ENCODE measurements at regions not wholly inside any gene's neighbourhood (a gene's known extent, or its start where the extent isn't known, plus 50 kb on each side); places are given as distances from the start of the nearest gene placed in this dataset.

DNA sequence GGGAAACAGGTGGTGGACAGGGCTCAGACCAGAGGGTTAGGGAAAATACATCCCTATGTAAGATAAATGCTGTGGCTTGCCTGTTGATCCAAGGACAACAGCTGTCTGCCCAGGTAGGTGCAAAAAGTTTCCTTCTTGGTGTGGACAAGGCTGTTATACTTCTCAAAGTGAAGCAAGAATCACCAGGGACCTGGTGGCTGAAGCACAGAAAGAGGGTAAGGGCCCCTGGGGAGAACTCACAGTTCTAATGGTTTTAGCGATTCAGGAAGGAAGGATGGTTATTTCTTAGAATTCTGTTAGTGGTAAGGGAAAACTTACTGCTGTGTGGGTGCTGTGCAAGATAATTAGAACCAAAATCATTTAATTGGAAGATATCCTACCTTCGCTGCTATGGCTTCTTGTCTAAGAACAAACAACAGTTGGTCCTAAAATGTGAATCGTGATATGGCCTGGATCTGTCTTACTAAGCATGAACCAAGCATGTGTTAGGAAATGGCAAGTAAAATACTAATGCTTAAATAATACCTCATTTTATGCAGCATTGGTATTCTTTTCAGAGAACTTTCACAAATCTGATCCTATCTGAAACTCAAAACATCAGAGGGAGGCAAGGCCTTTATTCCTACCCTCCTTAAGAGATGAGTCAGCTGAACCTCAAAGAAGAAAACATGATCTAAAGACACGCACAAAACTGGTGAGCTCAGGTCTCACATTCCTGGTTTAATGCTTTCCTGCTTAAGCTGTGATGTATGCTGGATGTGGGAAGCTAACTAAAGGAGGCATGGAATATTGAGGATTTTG is 159.2 kb upstream of the THUMPD2 start:
- TF ChIP-seq, protein P1, sequence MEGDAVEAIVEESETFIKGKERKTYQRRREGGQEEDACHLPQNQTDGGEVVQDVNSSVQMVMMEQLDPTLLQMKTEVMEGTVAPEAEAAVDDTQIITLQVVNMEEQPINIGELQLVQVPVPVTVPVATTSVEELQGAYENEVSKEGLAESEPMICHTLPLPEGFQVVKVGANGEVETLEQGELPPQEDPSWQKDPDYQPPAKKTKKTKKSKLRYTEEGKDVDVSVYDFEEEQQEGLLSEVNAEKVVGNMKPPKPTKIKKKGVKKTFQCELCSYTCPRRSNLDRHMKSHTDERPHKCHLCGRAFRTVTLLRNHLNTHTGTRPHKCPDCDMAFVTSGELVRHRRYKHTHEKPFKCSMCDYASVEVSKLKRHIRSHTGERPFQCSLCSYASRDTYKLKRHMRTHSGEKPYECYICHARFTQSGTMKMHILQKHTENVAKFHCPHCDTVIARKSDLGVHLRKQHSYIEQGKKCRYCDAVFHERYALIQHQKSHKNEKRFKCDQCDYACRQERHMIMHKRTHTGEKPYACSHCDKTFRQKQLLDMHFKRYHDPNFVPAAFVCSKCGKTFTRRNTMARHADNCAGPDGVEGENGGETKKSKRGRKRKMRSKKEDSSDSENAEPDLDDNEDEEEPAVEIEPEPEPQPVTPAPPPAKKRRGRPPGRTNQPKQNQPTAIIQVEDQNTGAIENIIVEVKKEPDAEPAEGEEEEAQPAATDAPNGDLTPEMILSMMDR (IDR thresholded peaks at IDR 0.05; ENCODE audit: extremely low read depth, missing control alignments) = no peak
- no peak for DNase-seq (ENCODE audit: low spot score)

DNA sequence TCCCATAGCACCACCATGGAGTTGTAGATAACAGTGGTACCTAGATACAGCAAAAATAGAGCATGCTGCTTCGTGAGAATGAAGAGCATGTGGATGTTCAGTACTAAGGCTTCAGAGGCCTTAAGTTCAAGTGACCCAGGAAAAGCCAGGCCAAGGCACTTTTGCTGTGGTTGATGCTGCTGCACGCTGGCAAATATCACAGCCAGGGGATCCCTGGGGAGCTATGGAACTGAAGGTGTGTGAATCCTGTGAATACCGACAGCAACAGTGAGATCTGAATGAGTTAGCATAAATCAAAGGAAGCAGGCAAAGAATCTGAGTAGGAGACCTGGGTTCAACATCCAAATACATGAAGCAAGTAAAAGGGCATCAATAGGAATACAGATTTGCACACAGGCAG is 158.6 kb upstream of the THUMPD2 start:
- TF ChIP-seq, protein P1 (IDR thresholded peaks at IDR 0.05; ENCODE audit: extremely low read depth, missing control alignments) = no peak
- DNase-seq (ENCODE audit: low spot score) = no peak

DNA sequence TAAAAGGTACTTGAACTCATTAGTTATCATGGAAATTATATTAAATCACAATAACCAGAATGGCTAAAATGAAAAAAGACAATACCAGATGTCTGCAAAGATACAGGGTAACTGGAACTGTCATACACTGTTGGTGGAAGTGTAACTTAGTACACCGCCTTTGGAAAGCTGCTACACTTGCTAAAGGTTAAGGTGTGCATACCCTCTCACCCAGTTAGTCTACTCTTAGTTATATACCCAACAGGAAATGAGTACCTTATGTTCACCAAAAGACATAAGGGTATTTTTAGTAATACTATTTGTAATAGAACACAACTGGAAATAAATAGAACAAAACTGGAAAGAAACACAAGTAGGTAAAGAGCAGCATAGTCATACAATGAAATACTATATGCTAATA is 155.8 kb upstream of the THUMPD2 start:
- TF ChIP-seq, protein P1 (IDR thresholded peaks at IDR 0.05; ENCODE audit: extremely low read depth, missing control alignments) = no peak
- DNase-seq (ENCODE audit: low spot score) = no peak

DNA sequence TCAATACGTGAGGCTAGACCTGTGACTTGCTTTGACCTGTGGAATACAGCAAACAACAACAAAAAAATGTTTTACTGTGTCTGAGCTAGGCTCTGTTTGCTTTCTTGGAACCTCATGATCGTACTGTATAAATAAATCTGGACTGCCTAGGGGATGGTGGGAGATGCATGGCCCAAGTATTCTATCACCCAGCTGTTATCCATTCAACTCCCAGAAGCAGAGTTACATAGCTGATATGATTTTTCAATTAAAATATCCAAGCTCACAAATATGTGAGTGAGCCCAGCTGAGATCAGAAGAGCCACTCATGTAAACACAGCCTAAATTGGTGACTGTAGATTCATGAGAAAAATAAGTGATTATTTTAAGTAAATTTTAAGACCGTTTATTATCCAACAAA is 154.1 kb upstream of the THUMPD2 start:
- TF ChIP-seq, protein P1 (IDR thresholded peaks at IDR 0.05; ENCODE audit: extremely low read depth, missing control alignments) = no peak
- no peak for DNase-seq (ENCODE audit: low spot score)

DNA sequence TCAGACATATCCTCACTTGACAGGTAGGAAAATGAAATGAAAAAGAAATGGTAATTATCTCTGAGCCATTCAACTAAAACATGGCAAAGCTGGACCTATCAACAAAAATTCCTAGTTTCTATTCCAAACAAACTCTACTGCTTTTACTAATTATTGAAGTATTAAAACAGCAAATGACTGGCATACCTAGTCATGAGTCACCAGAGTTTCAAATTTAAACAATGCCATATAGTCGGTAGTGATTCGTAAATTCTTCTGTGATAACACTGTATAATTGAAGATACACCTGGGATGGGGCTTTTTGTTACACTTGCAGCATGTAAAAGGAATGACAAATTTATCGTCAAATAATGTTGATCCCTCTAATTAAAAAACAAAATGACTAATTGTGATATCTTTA is 153.1 kb upstream of the THUMPD2 start:
- DNase-seq (ENCODE audit: low spot score) = no peak
- TF ChIP-seq, protein P1 (IDR thresholded peaks at IDR 0.05; ENCODE audit: extremely low read depth, missing control alignments) = no peak

DNA sequence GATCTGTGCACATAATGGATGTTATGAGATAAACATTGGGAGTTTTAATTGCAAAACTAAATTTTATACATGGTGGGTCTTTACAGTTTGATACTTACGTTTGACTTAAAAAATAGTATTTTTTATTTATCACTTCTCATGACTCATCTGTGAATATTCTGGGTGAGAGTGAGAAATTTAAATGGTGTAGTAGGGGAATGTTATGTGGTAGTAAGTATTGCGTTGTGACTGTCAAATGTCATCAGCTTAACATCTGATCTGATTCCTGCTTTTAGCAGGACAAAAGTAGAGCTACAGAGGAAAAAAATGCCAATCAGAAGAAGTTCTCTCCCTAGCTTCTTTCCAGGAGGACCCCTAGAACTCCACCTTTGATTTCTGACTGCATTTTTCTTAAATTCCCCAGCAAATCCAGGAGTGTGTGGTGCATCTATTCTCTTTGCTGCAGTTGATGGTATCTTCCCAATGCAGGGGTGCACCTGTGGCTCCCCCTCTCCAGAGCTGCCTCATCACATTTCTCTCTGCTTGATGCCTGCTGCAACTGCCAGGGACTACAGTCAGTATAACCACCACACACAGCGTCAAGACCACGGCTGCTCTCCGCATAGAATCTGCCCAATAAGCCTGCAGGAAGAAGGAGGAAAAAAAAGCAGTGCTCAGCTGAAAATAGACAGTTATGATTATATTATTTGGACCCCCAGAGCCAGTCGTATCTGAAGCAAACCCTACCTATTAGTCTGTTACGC is 151.3 kb upstream of the THUMPD2 start:
- DNase-seq (ENCODE audit: low spot score) = no peak
- TF ChIP-seq, protein P1 (IDR thresholded peaks at IDR 0.05; ENCODE audit: extremely low read depth, missing control alignments) = no peak

DNA sequence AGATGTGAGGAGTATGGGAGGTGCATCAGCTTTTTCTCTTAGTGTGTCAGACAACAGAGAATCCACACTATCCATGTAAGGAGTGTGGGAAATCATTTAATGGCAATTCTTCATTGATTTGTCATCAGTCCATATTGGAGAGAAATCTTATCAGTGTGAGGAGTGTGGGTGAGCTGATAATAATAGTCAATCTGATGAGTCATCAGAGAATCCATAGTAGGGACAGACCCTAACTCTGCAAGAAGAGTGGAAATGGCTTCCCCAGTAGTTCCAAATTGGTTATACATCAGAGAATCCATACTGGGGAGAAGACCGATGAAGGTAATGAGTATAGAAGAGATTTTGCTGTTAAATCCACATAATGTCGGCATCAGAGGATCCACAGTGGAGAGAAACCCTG is 150.5 kb upstream of the THUMPD2 start:
- TF ChIP-seq, protein P1 (IDR thresholded peaks at IDR 0.05; ENCODE audit: extremely low read depth, missing control alignments) = no peak
- no peak for DNase-seq (ENCODE audit: low spot score)
